ENCODE measurements at regions not wholly inside any gene's neighbourhood (a gene's known extent, or its start where the extent isn't known, plus 50 kb on each side); places are given as distances from the start of the nearest gene placed in this dataset.

DNA sequence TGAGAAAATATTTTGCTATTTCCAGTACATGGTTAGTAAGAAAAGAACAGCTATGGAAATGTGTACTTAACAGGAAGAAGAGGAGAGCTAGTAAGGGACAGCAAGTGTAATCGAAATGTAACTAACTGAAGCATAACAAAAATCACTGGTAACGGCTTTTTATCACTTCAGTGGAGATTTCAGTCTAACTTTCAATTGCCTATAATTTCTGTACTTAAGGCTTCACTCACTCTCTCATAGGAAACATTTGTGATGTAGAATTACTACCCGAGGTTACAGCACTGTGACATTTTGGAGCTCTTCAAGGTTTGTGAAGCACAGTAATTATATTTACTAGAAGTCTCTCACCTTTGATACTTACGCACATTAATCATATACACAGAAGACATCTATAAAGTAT, 1119.1 kb downstream of the AMY1C start:
- ChIA-PET POLR2A (no interaction called here), CTCF (no interaction called here)
- H3K27ac Mint-ChIP-seq = no peak overlapping the region
- Histone ChIP-seq H3K4me3 (ENCODE audit: control insufficient read depth in 1 of 2, extremely low read depth in 1 of 2, low read length in 1 of 2) (no peak overlapping the region), H3K36me3 (ENCODE audit: control insufficient read depth in 2 of 2, extremely low read depth in 1 of 2, insufficient read depth in 1 of 2, low read length in 1 of 2) (no peaks in the 10 kb centered on the region), H3K27ac (ENCODE audit: low read length) (no peak overlapping the region), H3K4me1 (ENCODE audit: control insufficient read depth in 1 of 2, extremely low read depth in 1 of 2, insufficient read depth in 2 of 2, low read length in 2 of 2) (no peaks in the 10 kb centered on the region), H3K9me3 (no peaks in the 10 kb centered on the region), H3K27me3 (replicated peaks in 1 of 2; ENCODE audit: control insufficient read depth in 2 of 2, extremely low read depth in 1 of 2, insufficient read depth in 2 of 2, low read length in 1 of 2) (no peaks in the 10 kb centered on the region)
- no peaks in the 10 kb centered on the region for H3K4me1 Mint-ChIP-seq
- no peak for DNase-seq
- H3K9me3 Mint-ChIP-seq = peaks cover 5 to 20% (median 14%) of the 10 kb centered on the region in 3 donors
- no peaks in the 10 kb centered on the region for H3K27me3 Mint-ChIP-seq
- no CpG with 5 or more reads among the region's 4 CpGs for WGBS (ENCODE audit: insufficient coverage)
- no peak for ATAC-seq (replicated peaks in 1 of 4)
- no peak overlapping the region for H3K4me3 Mint-ChIP-seq
- no peaks in the 10 kb centered on the region for H3K36me3 Mint-ChIP-seq

DNA sequence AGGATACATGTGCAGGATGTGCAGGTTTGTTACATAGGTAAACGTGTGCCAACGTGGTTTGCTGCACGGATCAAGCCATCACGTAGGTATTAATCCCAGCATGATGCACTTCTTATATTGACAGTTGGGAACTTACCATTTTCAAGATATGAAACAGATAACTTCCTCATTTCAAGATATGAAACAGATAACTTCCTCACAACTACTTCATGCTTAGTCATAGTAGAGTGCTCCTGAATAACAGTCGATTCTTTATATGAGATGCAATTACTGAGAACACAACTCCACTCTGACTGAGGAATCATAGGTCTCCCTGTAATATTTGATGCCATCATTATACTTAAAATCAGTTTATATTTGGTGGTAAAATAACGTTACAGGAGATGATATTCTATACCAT, 1124.3 kb downstream of the AMY1C start:
- DNase-seq (no peak), ATAC-seq (replicated peaks in 1 of 4) (no peak)
- H3K4me1 Mint-ChIP-seq = no peaks in the 10 kb centered on the region
- CTCF ChIA-PET = no interaction called here
- no peaks in the 10 kb centered on the region for H3K27me3 ChIP-seq (replicated peaks in 1 of 2; ENCODE audit: control insufficient read depth in 2 of 2, extremely low read depth in 1 of 2, insufficient read depth in 2 of 2, low read length in 1 of 2)
- POLR2A ChIA-PET = no interaction called here
- no peaks in the 10 kb centered on the region for H3K36me3 Mint-ChIP-seq
- H3K9me3 Mint-ChIP-seq = peaks cover 3 to 17% (median 10%) of the 10 kb centered on the region in 3 donors
- no peaks in the 10 kb centered on the region for H3K27me3 Mint-ChIP-seq
- H3K27ac ChIP-seq (ENCODE audit: low read length) = no peak overlapping the region
- H3K27ac Mint-ChIP-seq = no peak overlapping the region
- no peak overlapping the region for H3K4me3 ChIP-seq (ENCODE audit: control insufficient read depth in 1 of 2, extremely low read depth in 1 of 2, low read length in 1 of 2)
- H3K36me3 ChIP-seq (ENCODE audit: control insufficient read depth in 2 of 2, extremely low read depth in 1 of 2, insufficient read depth in 1 of 2, low read length in 1 of 2) = no peaks in the 10 kb centered on the region
- no CpG with 5 or more reads among the region's 6 CpGs for WGBS (ENCODE audit: insufficient coverage)
- no peaks in the 10 kb centered on the region for H3K9me3 ChIP-seq
- no peak overlapping the region for H3K4me3 Mint-ChIP-seq
- no peaks in the 10 kb centered on the region for H3K4me1 ChIP-seq (ENCODE audit: control insufficient read depth in 1 of 2, extremely low read depth in 1 of 2, insufficient read depth in 2 of 2, low read length in 2 of 2)

GRCh38 chr1:104878203-104878909, 1128.7 kb downstream of the AMY1C start:
- Histone ChIP-seq H3K4me1 (ENCODE audit: control insufficient read depth in 1 of 2, extremely low read depth in 1 of 2, insufficient read depth in 2 of 2, low read length in 2 of 2) (no peaks in the 10 kb centered on the region), H3K27ac (ENCODE audit: low read length) (no peak overlapping the region), H3K36me3 (ENCODE audit: control insufficient read depth in 2 of 2, extremely low read depth in 1 of 2, insufficient read depth in 1 of 2, low read length in 1 of 2) (no peaks in the 10 kb centered on the region), H3K9me3 (no peaks in the 10 kb centered on the region), H3K27me3 (replicated peaks in 1 of 2; ENCODE audit: control insufficient read depth in 2 of 2, extremely low read depth in 1 of 2, insufficient read depth in 2 of 2, low read length in 1 of 2) (no peaks in the 10 kb centered on the region), H3K4me3 (ENCODE audit: control insufficient read depth in 1 of 2, extremely low read depth in 1 of 2, low read length in 1 of 2) (no peak overlapping the region)
- no peak overlapping the region for H3K27ac Mint-ChIP-seq
- H3K27me3 Mint-ChIP-seq = no peaks in the 10 kb centered on the region
- ChIA-PET CTCF (no interaction called here), POLR2A (no interaction called here)
- H3K4me1 Mint-ChIP-seq = no peaks in the 10 kb centered on the region
- 69% methylated on average over 2 of the region's 5 CpGs for WGBS (ENCODE audit: insufficient coverage)
- ATAC-seq (replicated peaks in 1 of 4) = no peak
- no peak for DNase-seq
- peaks cover 3 to 15% (median 6%) of the 10 kb centered on the region in 3 donors for H3K9me3 Mint-ChIP-seq
- H3K36me3 Mint-ChIP-seq = no peaks in the 10 kb centered on the region
- no peak overlapping the region for H3K4me3 Mint-ChIP-seq

GRCh38 chr1:104884939-104885338, 1135.2 kb downstream of the AMY1C start:
- CTCF ChIA-PET = no interaction called here
- Histone ChIP-seq H3K4me3 (ENCODE audit: control insufficient read depth in 1 of 2, extremely low read depth in 1 of 2, low read length in 1 of 2) (no peak overlapping the region), H3K27me3 (replicated peaks in 1 of 2; ENCODE audit: control insufficient read depth in 2 of 2, extremely low read depth in 1 of 2, insufficient read depth in 2 of 2, low read length in 1 of 2) (no peaks in the 10 kb centered on the region), H3K4me1 (ENCODE audit: control insufficient read depth in 1 of 2, extremely low read depth in 1 of 2, insufficient read depth in 2 of 2, low read length in 2 of 2) (no peaks in the 10 kb centered on the region), H3K27ac (ENCODE audit: low read length) (no peak overlapping the region), H3K9me3 (peaks cover 4% of the 10 kb centered on the region), H3K36me3 (ENCODE audit: control insufficient read depth in 2 of 2, extremely low read depth in 1 of 2, insufficient read depth in 1 of 2, low read length in 1 of 2) (no peaks in the 10 kb centered on the region)
- H3K27ac Mint-ChIP-seq = no peak overlapping the region
- no peaks in the 10 kb centered on the region for H3K36me3 Mint-ChIP-seq
- H3K9me3 Mint-ChIP-seq = peaks cover 8 to 19% (median 17%) of the 10 kb centered on the region in 3 donors
- H3K4me1 Mint-ChIP-seq = no peaks in the 10 kb centered on the region
- POLR2A ChIA-PET = no interaction called here
- ATAC-seq (replicated peaks in 1 of 4) (no peak), DNase-seq (no peak)
- no peaks in the 10 kb centered on the region for H3K27me3 Mint-ChIP-seq
- H3K4me3 Mint-ChIP-seq = no peak overlapping the region
- 100% methylated on average over 1 of the region's 2 CpGs for WGBS (ENCODE audit: insufficient coverage)

- Mint-ChIP-seq H3K27me3 (no peaks in the 10 kb centered on the region), H3K4me1 (no peaks in the 10 kb centered on the region), H3K27ac (no peak overlapping the region), H3K9me3 (peaks cover 12 to 30% (median 14%) of the 10 kb centered on the region in 3 donors), H3K36me3 (no peaks in the 10 kb centered on the region), H3K4me3 (no peak overlapping the region)
- H3K9me3 ChIP-seq = peaks cover 2% of the 10 kb centered on the region
- DNase-seq (no peak), ATAC-seq (replicated peaks in 1 of 4) (no peak)
- no peaks in the 10 kb centered on the region for H3K27me3 ChIP-seq (replicated peaks in 1 of 2; ENCODE audit: control insufficient read depth in 2 of 2, extremely low read depth in 1 of 2, insufficient read depth in 2 of 2, low read length in 1 of 2)
- no peak overlapping the region for H3K27ac ChIP-seq (ENCODE audit: low read length)
- CTCF ChIA-PET = no interaction called here
- no peaks in the 10 kb centered on the region for H3K4me1 ChIP-seq (ENCODE audit: control insufficient read depth in 1 of 2, extremely low read depth in 1 of 2, insufficient read depth in 2 of 2, low read length in 2 of 2)
- no peak overlapping the region for H3K4me3 ChIP-seq (ENCODE audit: control insufficient read depth in 1 of 2, extremely low read depth in 1 of 2, low read length in 1 of 2)
- POLR2A ChIA-PET = no interaction called here
- no peaks in the 10 kb centered on the region for H3K36me3 ChIP-seq (ENCODE audit: control insufficient read depth in 2 of 2, extremely low read depth in 1 of 2, insufficient read depth in 1 of 2, low read length in 1 of 2)
- no CpG with 5 or more reads among the region's 3 CpGs for WGBS (ENCODE audit: insufficient coverage)
These were observed 1155.6 kb downstream of the AMY1C start for GRCh38 chr1:104905322-104905721.

GRCh38 chr1:104906141-104906540, 1156.4 kb downstream of the AMY1C start:
- no peaks in the 10 kb centered on the region for H3K4me1 Mint-ChIP-seq
- no peak for ATAC-seq (replicated peaks in 1 of 4)
- H3K36me3 Mint-ChIP-seq = no peaks in the 10 kb centered on the region
- no peaks in the 10 kb centered on the region for H3K4me1 ChIP-seq (ENCODE audit: control insufficient read depth in 1 of 2, extremely low read depth in 1 of 2, insufficient read depth in 2 of 2, low read length in 2 of 2)
- H3K36me3 ChIP-seq (ENCODE audit: control insufficient read depth in 2 of 2, extremely low read depth in 1 of 2, insufficient read depth in 1 of 2, low read length in 1 of 2) = no peaks in the 10 kb centered on the region
- peaks cover 2% of the 10 kb centered on the region for H3K9me3 ChIP-seq
- no CpG with 5 or more reads among the region's 2 CpGs for WGBS (ENCODE audit: insufficient coverage)
- peaks cover 15 to 32% (median 16%) of the 10 kb centered on the region in 3 donors for H3K9me3 Mint-ChIP-seq
- H3K4me3 ChIP-seq (ENCODE audit: control insufficient read depth in 1 of 2, extremely low read depth in 1 of 2, low read length in 1 of 2) = no peak overlapping the region
- H3K27me3 Mint-ChIP-seq = no peaks in the 10 kb centered on the region
- H3K4me3 Mint-ChIP-seq = no peak overlapping the region
- POLR2A ChIA-PET = no interaction called here
- no peaks in the 10 kb centered on the region for H3K27me3 ChIP-seq (replicated peaks in 1 of 2; ENCODE audit: control insufficient read depth in 2 of 2, extremely low read depth in 1 of 2, insufficient read depth in 2 of 2, low read length in 1 of 2)
- CTCF ChIA-PET = no interaction called here
- H3K27ac Mint-ChIP-seq = no peak overlapping the region
- no peak for DNase-seq
- H3K27ac ChIP-seq (ENCODE audit: low read length) = no peak overlapping the region

DNA sequence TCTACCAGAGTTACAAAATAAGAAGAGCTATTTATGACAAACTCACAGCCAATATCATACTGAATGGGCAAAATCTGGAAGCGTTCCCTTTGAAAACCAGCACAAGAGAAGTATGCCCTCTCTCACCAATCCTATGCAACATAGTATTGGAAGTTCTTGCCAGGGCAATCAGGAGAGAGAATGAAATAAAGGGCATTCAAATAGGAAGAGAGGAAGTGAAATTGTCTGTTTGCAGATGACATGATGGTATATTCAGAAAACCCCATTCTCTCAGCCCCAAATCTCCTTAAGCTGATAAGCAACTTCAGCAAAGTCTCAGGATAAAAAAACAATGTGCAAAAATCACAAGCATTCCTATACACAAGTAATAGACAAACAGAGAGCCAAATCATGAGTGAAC, 1169.5 kb downstream of the AMY1C start:
- no peaks in the 10 kb centered on the region for H3K4me1 Mint-ChIP-seq
- ChIA-PET POLR2A (no interaction called here), CTCF (no interaction called here)
- no peaks in the 10 kb centered on the region for H3K27me3 ChIP-seq (replicated peaks in 1 of 2; ENCODE audit: control insufficient read depth in 2 of 2, extremely low read depth in 1 of 2, insufficient read depth in 2 of 2, low read length in 1 of 2)
- H3K4me1 ChIP-seq (ENCODE audit: control insufficient read depth in 1 of 2, extremely low read depth in 1 of 2, insufficient read depth in 2 of 2, low read length in 2 of 2) = no peaks in the 10 kb centered on the region
- DNase-seq = no peak
- no peaks in the 10 kb centered on the region for H3K36me3 Mint-ChIP-seq
- peaks cover 20 to 33% (median 26%) of the 10 kb centered on the region in 3 donors for H3K9me3 Mint-ChIP-seq
- H3K36me3 ChIP-seq (ENCODE audit: control insufficient read depth in 2 of 2, extremely low read depth in 1 of 2, insufficient read depth in 1 of 2, low read length in 1 of 2) = no peaks in the 10 kb centered on the region
- H3K9me3 ChIP-seq = no peaks in the 10 kb centered on the region
- no peak overlapping the region for H3K27ac ChIP-seq (ENCODE audit: low read length)
- ATAC-seq (replicated peaks in 1 of 4) = no peak
- H3K4me3 Mint-ChIP-seq = no peak overlapping the region
- no peaks in the 10 kb centered on the region for H3K27me3 Mint-ChIP-seq
- H3K4me3 ChIP-seq (ENCODE audit: control insufficient read depth in 1 of 2, extremely low read depth in 1 of 2, low read length in 1 of 2) = no peak overlapping the region
- no CpG with 5 or more reads among the region's 1 CpG for WGBS (ENCODE audit: insufficient coverage)
- H3K27ac Mint-ChIP-seq = no peak overlapping the region
